ENCODE measurements at regions not wholly inside any gene's neighbourhood (a gene's known extent, or its start where the extent isn't known, plus 50 kb on each side); places are given as distances from the start of the nearest gene placed in this dataset.

DNA sequence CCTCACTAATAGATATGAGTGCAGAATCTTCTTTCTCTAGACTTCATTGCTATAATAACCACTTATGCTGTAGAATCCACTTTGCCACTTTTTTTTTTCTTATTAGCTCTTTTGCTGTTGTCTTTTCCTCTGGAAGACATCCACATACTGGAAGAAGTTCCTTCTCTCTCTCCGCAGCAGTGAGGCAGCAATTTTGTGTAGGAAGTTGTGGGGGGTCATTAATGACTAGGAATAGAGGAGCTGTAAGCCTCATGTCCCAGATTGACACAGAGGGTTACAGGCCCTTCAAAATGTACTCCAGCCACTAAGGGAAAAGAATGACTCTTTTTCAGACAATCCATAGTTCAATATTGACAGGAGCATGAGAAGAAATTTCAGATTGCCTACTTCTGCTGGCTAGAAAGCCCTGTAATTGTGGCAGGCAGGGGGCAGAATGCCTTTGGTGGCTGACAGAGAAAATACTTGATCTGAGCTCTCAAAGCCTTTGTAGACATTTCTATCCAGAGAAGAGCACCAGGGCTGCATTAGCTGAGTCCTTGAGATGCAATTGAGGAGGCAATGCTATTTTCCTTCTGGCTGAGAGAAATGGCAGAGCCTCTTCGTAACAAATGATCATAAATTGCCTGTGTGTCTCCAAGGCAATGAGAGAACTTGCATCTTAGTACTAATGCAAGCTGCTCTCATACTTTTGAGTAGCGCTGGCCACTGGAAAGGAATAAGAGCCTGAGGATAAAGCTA, 856.2 kb downstream of the STIM2 start:
- intact Hi-C loops (cut with micrococcal nuclease): no loop called here
- H3K4me3 Mint-ChIP-seq: no peak overlapping the region
- no peak for DNase-seq
- peaks cover 1% of the 10 kb centered on the region for H3K9me3 Mint-ChIP-seq
- H3K27me3 Mint-ChIP-seq (ENCODE audit: low read depth): no peaks in the 10 kb centered on the region
- H3K27ac Mint-ChIP-seq: no peak overlapping the region
- no peaks in the 10 kb centered on the region for H3K4me1 Mint-ChIP-seq (ENCODE audit: low read depth)
- CTCF ChIA-PET: interaction anchor here (0.5 kb wide), 1 partner anchor 35 kb away, joined by 4 read pairs; no protein-coding TSS in a partner anchor
- H3K36me3 Mint-ChIP-seq (ENCODE audit: low read depth): no peaks in the 10 kb centered on the region

GRCh38 chr4:27717431-27717755, 856.8 kb downstream of the STIM2 start:
- H3K27me3 Mint-ChIP-seq (ENCODE audit: low read depth): no peaks in the 10 kb centered on the region
- H3K9me3 Mint-ChIP-seq: peaks cover 1% of the 10 kb centered on the region
- H3K36me3 Mint-ChIP-seq (ENCODE audit: low read depth): no peaks in the 10 kb centered on the region
- CTCF ChIA-PET: interaction anchor here (0.5 kb wide), 1 partner anchor 35 kb away, joined by 4 read pairs; no protein-coding TSS in a partner anchor
- H3K27ac Mint-ChIP-seq: no peak overlapping the region
- H3K4me3 Mint-ChIP-seq: no peak overlapping the region
- intact Hi-C loops (cut with micrococcal nuclease): no loop called here
- no peaks in the 10 kb centered on the region for H3K4me1 Mint-ChIP-seq (ENCODE audit: low read depth)
- DNase-seq: no peak

DNA sequence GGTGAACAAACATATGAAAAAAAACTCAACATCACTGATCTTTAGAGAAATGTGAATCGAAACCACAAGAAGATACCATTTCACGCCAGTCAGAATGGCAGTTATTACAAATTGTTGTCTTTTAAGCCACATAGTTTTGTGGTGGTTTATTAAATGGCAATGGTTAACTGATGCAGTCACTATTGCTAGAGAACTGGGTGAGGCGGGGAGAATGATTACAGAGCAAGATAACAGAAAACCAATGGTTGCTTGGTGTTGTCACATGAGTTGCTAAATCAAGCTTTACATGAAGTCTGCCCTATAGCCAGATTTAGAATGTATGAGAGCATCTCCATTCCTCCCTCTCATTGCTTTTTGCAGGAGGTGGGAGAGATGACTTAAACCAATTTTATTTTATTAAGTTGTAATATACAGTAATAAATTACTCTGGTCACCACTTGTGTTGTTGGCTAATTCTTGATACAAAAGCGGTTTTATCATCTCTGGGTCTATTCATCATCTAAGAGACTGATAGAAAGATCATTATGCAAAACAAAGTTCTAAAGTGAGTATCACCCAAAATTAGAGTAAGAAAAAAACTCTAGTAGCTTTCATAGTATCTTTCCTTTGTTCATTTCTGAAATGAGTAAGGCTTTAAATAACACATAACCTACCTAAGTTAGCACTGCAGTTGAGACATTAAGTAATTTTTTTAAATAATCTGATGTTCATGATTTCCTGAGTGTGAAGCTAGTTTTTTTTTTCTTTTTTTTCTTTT, 859.5 kb downstream of the STIM2 start:
- Mint-ChIP-seq H3K4me1 (ENCODE audit: low read depth) (no peaks in the 10 kb centered on the region), H3K4me3 (no peak overlapping the region), H3K9me3 (no peaks in the 10 kb centered on the region), H3K27me3 (ENCODE audit: low read depth) (no peaks in the 10 kb centered on the region), H3K36me3 (ENCODE audit: low read depth) (no peaks in the 10 kb centered on the region), H3K27ac (no peak overlapping the region)
- DNase-seq: no peak
- CTCF ChIA-PET: interaction anchor here (1.1 kb wide), 1 partner anchor 8 kb away, joined by 7 read pairs; no protein-coding TSS in a partner anchor
- intact Hi-C loops (cut with micrococcal nuclease): no loop called here

- Mint-ChIP-seq H3K27me3 (ENCODE audit: low read depth) (no peaks in the 10 kb centered on the region), H3K9me3 (no peaks in the 10 kb centered on the region), H3K36me3 (ENCODE audit: low read depth) (no peaks in the 10 kb centered on the region), H3K4me3 (no peak overlapping the region), H3K4me1 (ENCODE audit: low read depth) (no peaks in the 10 kb centered on the region), H3K27ac (no peak overlapping the region)
- CTCF ChIA-PET: interaction anchor here (1.1 kb wide), 1 partner anchor 9 kb away, joined by 7 read pairs; no protein-coding TSS in a partner anchor
- DNase-seq: no peak
- intact Hi-C loops (cut with micrococcal nuclease): no loop called here
Measured at GRCh38 chr4:27721193-27721592, 860.6 kb downstream of the STIM2 start.

- Mint-ChIP-seq H3K4me3 (no peak overlapping the region), H3K27me3 (ENCODE audit: low read depth) (no peaks in the 10 kb centered on the region), H3K9me3 (peaks cover 3% of the 10 kb centered on the region), H3K36me3 (ENCODE audit: low read depth) (no peaks in the 10 kb centered on the region), H3K27ac (no peak overlapping the region), H3K4me1 (ENCODE audit: low read depth) (no peaks in the 10 kb centered on the region)
- intact Hi-C loops (cut with micrococcal nuclease): no loop called here
- CTCF ChIA-PET: no interaction called here
- DNase-seq: no peak
Measured at GRCh38 chr4:27728892-27729291, 868.3 kb downstream of the STIM2 start.

GRCh38 chr4:27742816-27743215, 882.2 kb downstream of the STIM2 start:
- Mint-ChIP-seq H3K9me3 (peaks cover 9% of the 10 kb centered on the region), H3K36me3 (ENCODE audit: low read depth) (no peaks in the 10 kb centered on the region), H3K27ac (no peak overlapping the region), H3K4me3 (no peak overlapping the region), H3K27me3 (ENCODE audit: low read depth) (no peaks in the 10 kb centered on the region), H3K4me1 (ENCODE audit: low read depth) (no peaks in the 10 kb centered on the region)
- no peak for DNase-seq
- intact Hi-C loops (cut with micrococcal nuclease): no loop called here
- CTCF ChIA-PET: interaction anchor here (0.7 kb wide), 1 partner anchor 771 kb away, joined by 3 read pairs; no protein-coding TSS in a partner anchor

- CTCF ChIA-PET: no interaction called here
- Mint-ChIP-seq H3K4me3 (no peak overlapping the region), H3K27me3 (ENCODE audit: low read depth) (no peaks in the 10 kb centered on the region), H3K27ac (no peak overlapping the region), H3K36me3 (ENCODE audit: low read depth) (no peaks in the 10 kb centered on the region), H3K4me1 (ENCODE audit: low read depth) (no peaks in the 10 kb centered on the region), H3K9me3 (peaks cover 2% of the 10 kb centered on the region)
- intact Hi-C loops (cut with micrococcal nuclease): no loop called here
- no peak for DNase-seq
Measured at GRCh38 chr4:27759611-27760575, 899.3 kb downstream of the STIM2 start.

GRCh38 chr4:27763830-27764525, 903.3 kb downstream of the STIM2 start:
- no peak overlapping the region for H3K27ac Mint-ChIP-seq
- no peaks in the 10 kb centered on the region for H3K4me1 Mint-ChIP-seq (ENCODE audit: low read depth)
- no peak for DNase-seq
- intact Hi-C loops (cut with micrococcal nuclease): no loop called here
- H3K27me3 Mint-ChIP-seq (ENCODE audit: low read depth): no peaks in the 10 kb centered on the region
- H3K9me3 Mint-ChIP-seq: peaks cover 2% of the 10 kb centered on the region
- H3K36me3 Mint-ChIP-seq (ENCODE audit: low read depth): no peaks in the 10 kb centered on the region
- CTCF ChIA-PET: no interaction called here
- H3K4me3 Mint-ChIP-seq: no peak overlapping the region

DNA sequence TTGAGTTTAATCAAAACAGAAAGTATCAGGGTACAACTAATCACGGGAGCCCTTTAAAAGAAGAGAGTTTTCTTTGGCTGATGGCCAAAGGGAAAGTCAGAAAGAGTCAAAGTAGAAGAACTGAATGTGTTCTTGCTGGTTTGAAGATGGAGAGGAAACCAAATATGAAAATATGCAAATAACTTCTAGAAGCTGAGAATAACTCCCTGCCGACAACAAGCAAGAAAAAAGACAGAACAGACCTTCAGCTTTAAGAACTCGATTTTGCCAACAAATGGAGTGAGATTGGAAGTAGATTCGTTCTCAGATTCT, 903.8 kb downstream of the STIM2 start:
- intact Hi-C loops (cut with micrococcal nuclease): no loop called here
- DNase-seq: no peak
- no peaks in the 10 kb centered on the region for H3K27me3 Mint-ChIP-seq (ENCODE audit: low read depth)
- no peaks in the 10 kb centered on the region for H3K36me3 Mint-ChIP-seq (ENCODE audit: low read depth)
- no peak overlapping the region for H3K4me3 Mint-ChIP-seq
- CTCF ChIA-PET: no interaction called here
- H3K4me1 Mint-ChIP-seq (ENCODE audit: low read depth): no peaks in the 10 kb centered on the region
- no peak overlapping the region for H3K27ac Mint-ChIP-seq
- H3K9me3 Mint-ChIP-seq: peaks cover 2% of the 10 kb centered on the region

DNA sequence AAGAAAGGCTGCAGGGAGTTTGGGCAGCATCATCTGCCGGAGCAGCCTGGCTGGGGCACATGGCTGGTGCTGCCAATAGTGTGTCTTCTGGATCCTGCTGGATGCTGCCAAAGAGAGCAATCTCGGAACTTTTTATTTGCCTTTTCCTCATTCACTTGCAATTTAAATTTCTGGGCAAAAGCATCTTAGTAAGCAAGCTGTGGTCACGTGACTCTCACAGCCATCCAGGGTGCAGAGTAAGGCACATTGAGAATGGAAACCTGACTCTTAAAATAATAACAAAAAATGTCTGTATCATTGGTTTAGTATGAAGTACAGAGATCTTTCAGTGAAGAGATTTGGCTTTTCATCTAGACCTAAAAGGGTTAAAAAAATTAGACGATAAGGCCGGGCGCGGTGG, 910.3 kb downstream of the STIM2 start:
- no peaks in the 10 kb centered on the region for H3K36me3 Mint-ChIP-seq (ENCODE audit: low read depth)
- CTCF ChIA-PET: no interaction called here
- H3K27me3 Mint-ChIP-seq (ENCODE audit: low read depth): no peaks in the 10 kb centered on the region
- H3K9me3 Mint-ChIP-seq: peaks cover 2% of the 10 kb centered on the region
- no peaks in the 10 kb centered on the region for H3K4me1 Mint-ChIP-seq (ENCODE audit: low read depth)
- no peak overlapping the region for H3K27ac Mint-ChIP-seq
- DNase-seq: no peak
- H3K4me3 Mint-ChIP-seq: no peak overlapping the region
- intact Hi-C loops (cut with micrococcal nuclease): no loop called here

DNA sequence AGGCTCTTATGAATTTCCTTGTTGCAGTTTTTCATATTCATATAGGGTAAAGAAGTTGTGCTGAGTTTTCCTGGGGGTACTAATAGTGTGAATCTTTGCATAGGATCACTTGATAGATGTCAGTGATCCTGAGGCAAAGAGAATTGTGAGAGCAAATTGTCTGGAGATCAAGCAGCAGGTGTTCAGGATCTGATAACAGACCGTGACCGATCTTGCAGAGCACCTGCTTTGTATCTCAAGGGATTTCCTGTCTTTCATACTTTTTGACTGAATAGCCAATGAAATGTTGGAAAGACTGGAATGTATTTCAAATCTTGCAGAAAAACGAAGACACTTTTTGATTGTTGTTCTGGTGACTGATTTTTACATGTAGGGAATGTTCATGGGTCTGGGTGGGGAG, 914.5 kb downstream of the STIM2 start:
- H3K4me3 Mint-ChIP-seq: no peak overlapping the region
- no peaks in the 10 kb centered on the region for H3K27me3 Mint-ChIP-seq (ENCODE audit: low read depth)
- peaks cover 5% of the 10 kb centered on the region for H3K9me3 Mint-ChIP-seq
- H3K4me1 Mint-ChIP-seq (ENCODE audit: low read depth): no peaks in the 10 kb centered on the region
- intact Hi-C loops (cut with micrococcal nuclease): no loop called here
- DNase-seq: no peak
- H3K36me3 Mint-ChIP-seq (ENCODE audit: low read depth): no peaks in the 10 kb centered on the region
- H3K27ac Mint-ChIP-seq: no peak overlapping the region
- CTCF ChIA-PET: no interaction called here

GRCh38 chr4:27779827-27780226, 919.2 kb downstream of the STIM2 start:
- Mint-ChIP-seq H3K9me3 (peaks cover 4% of the 10 kb centered on the region), H3K4me1 (ENCODE audit: low read depth) (no peaks in the 10 kb centered on the region), H3K27me3 (ENCODE audit: low read depth) (no peaks in the 10 kb centered on the region), H3K36me3 (ENCODE audit: low read depth) (no peaks in the 10 kb centered on the region), H3K4me3 (no peak overlapping the region), H3K27ac (no peak overlapping the region)
- intact Hi-C loops (cut with micrococcal nuclease): no loop called here
- no peak for DNase-seq
- CTCF ChIA-PET: no interaction called here
